Upper lobe of right lung (tissue), 1 donor: ENCODE measurements at regions not wholly inside any gene's neighbourhood (a gene's known extent, or its start where the extent isn't known, plus 50 kb on each side); places are given as distances from the start of the nearest gene placed in this dataset.
"Not testable (repeated sequence)": the region's sequence is repeated elsewhere in the genome, so short reads cannot be mapped to it uniquely, and the experiment has no call there.

Source experiments
- ATAC-seq: fragments of 200-7000 bp; cut with Tn5 transposase; one replicate; pipeline ENCODE4 v1.9.1; 2020; ENCODE audit warnings: mild to moderate bottlenecking, moderate library complexity
- DNase-seq: peaks from one replicate; pipeline ENCODE4 v3.0.0-alpha.2; 2020
- H3K27ac ChIP-seq: fragments of 200-600 bp; one replicate; pipeline ENCODE4 v1.8.0; 2022
- H3K27me3 ChIP-seq: fragments of 200-600 bp; one replicate; pipeline ENCODE4 v1.8.0; 2022; ENCODE audit warnings: mild to moderate bottlenecking
- H3K36me3 ChIP-seq: fragments of 200-600 bp; one replicate; pipeline ENCODE4 v1.8.0; 2022
- H3K4me1 ChIP-seq: fragments of 200-600 bp; one replicate; pipeline ENCODE4 v1.8.0; 2022
- H3K4me3 ChIP-seq: fragments of 200-600 bp; one replicate; pipeline ENCODE4 v1.8.0; 2022; ENCODE audit warnings: mild to moderate bottlenecking
- H3K9me3 ChIP-seq: fragments of 200-600 bp; one replicate; pipeline ENCODE4 v1.8.0; 2022
- intact Hi-C: fragments of 100-400 bp; cut with DNase I; formaldehyde crosslinking; loops from one replicate; pipeline ENCODE4 v1.11.0; 2022
- TF ChIP-seq, protein P1 (sequence below): fragments of 200-600 bp; IDR thresholded peaks from one replicate; pipeline ENCODE4 v1.8.0; 2022; ENCODE audit warnings: antibody characterized with exemption
- donor health status: DM: no; HTN: yes; CAD: no; lungs with severe emphysema.

- Histone ChIP-seq H3K9me3 (no peaks in the 10 kb centered on the region), H3K36me3 (no peaks in the 10 kb centered on the region), H3K4me1 (no peaks in the 10 kb centered on the region), H3K4me3 (no peak overlapping the region), H3K27ac (no peak overlapping the region), H3K27me3 (no peaks in the 10 kb centered on the region)
- DNase-seq (no peak), ATAC-seq (no peak)
- TF ChIP-seq, protein P1, sequence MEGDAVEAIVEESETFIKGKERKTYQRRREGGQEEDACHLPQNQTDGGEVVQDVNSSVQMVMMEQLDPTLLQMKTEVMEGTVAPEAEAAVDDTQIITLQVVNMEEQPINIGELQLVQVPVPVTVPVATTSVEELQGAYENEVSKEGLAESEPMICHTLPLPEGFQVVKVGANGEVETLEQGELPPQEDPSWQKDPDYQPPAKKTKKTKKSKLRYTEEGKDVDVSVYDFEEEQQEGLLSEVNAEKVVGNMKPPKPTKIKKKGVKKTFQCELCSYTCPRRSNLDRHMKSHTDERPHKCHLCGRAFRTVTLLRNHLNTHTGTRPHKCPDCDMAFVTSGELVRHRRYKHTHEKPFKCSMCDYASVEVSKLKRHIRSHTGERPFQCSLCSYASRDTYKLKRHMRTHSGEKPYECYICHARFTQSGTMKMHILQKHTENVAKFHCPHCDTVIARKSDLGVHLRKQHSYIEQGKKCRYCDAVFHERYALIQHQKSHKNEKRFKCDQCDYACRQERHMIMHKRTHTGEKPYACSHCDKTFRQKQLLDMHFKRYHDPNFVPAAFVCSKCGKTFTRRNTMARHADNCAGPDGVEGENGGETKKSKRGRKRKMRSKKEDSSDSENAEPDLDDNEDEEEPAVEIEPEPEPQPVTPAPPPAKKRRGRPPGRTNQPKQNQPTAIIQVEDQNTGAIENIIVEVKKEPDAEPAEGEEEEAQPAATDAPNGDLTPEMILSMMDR = no peak
- intact Hi-C loops = no loop called here
These were observed 801.3 kb downstream of the DNAH5 start for GRCh38 chr5:13143214-13143613.

GRCh38 chr5:13133951-13134350 lies 810.5 kb downstream of the DNAH5 start:
- no peaks in the 10 kb centered on the region for H3K27me3 ChIP-seq
- intact Hi-C loops = no loop called here
- H3K36me3 ChIP-seq = no peaks in the 10 kb centered on the region
- ATAC-seq (no peak), DNase-seq (no peak)
- H3K4me3 ChIP-seq = no peak overlapping the region
- no peaks in the 10 kb centered on the region for H3K9me3 ChIP-seq
- H3K4me1 ChIP-seq = no peaks in the 10 kb centered on the region
- TF ChIP-seq, protein P1 = no peak
- H3K27ac ChIP-seq = no peak overlapping the region

- Histone ChIP-seq H3K9me3 (no peaks in the 10 kb centered on the region), H3K27me3 (no peaks in the 10 kb centered on the region), H3K4me3 (no peak overlapping the region), H3K36me3 (no peaks in the 10 kb centered on the region), H3K4me1 (no peaks in the 10 kb centered on the region), H3K27ac (no peak overlapping the region)
- ATAC-seq (no peak), DNase-seq (no peak)
- intact Hi-C loops = no loop called here
- TF ChIP-seq, protein P1 = no peak
These were observed 829.0 kb downstream of the DNAH5 start for GRCh38 chr5:13115476-13115875.

- DNase-seq = no peak
- H3K27me3 ChIP-seq = no peaks in the 10 kb centered on the region
- ATAC-seq = no peak
- no peak overlapping the region for H3K4me3 ChIP-seq
- TF ChIP-seq, protein P1 = no peak
- H3K4me1 ChIP-seq = no peaks in the 10 kb centered on the region
- intact Hi-C loops = no loop called here
- no peaks in the 10 kb centered on the region for H3K36me3 ChIP-seq
- H3K27ac ChIP-seq = no peak overlapping the region
- no peaks in the 10 kb centered on the region for H3K9me3 ChIP-seq
These were observed 836.2 kb downstream of the DNAH5 start for GRCh38 chr5:13108265-13108664.

GRCh38 chr5:13107537-13107936 lies 837.0 kb downstream of the DNAH5 start:
- Histone ChIP-seq H3K36me3 (no peaks in the 10 kb centered on the region), H3K9me3 (no peaks in the 10 kb centered on the region), H3K4me3 (no peak overlapping the region), H3K27me3 (no peaks in the 10 kb centered on the region), H3K4me1 (no peaks in the 10 kb centered on the region), H3K27ac (no peak overlapping the region)
- no peak for ATAC-seq
- intact Hi-C loops = no loop called here
- TF ChIP-seq, protein P1 = no peak
- DNase-seq = no peak

GRCh38 chr5:13081116-13081515 lies 863.4 kb downstream of the DNAH5 start:
- TF ChIP-seq, protein P1 = no peak
- Histone ChIP-seq H3K36me3 (no peaks in the 10 kb centered on the region), H3K27ac (no peak overlapping the region), H3K4me1 (no peaks in the 10 kb centered on the region), H3K9me3 (no peaks in the 10 kb centered on the region), H3K27me3 (no peaks in the 10 kb centered on the region), H3K4me3 (no peak overlapping the region)
- intact Hi-C loops = no loop called here
- peak; percentile 17 for ATAC-seq
- no peak for DNase-seq

DNA sequence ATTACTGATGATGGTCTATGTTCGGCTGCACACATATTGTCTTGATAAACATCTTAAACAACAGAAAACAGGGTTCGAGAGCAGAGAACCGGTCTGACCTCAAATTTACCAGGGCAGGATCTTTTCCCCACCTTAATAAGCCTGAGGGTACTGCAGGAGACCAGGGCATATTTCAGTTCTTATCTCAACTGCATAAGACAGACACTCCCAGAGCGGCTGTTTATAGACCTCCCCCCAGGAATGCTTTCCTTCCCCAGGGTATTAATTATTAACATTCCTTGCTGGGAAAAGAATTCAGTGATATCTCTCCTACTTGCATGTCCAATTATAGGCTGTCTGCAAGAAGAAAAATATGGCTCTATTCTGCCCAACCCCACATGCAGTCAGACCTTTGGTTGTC lies 871.6 kb downstream of the DNAH5 start:
- H3K27me3 ChIP-seq, H3K36me3 ChIP-seq, intact Hi-C loops, ATAC-seq, H3K4me3 ChIP-seq, H3K9me3 ChIP-seq, DNase-seq, H3K27ac ChIP-seq, H3K4me1 ChIP-seq: not testable (repeated sequence)
